ENCODE measurements at regions not wholly inside any gene's neighbourhood (a gene's known extent, or its start where the extent isn't known, plus 50 kb on each side); places are given as distances from the start of the nearest gene placed in this dataset.

DNA sequence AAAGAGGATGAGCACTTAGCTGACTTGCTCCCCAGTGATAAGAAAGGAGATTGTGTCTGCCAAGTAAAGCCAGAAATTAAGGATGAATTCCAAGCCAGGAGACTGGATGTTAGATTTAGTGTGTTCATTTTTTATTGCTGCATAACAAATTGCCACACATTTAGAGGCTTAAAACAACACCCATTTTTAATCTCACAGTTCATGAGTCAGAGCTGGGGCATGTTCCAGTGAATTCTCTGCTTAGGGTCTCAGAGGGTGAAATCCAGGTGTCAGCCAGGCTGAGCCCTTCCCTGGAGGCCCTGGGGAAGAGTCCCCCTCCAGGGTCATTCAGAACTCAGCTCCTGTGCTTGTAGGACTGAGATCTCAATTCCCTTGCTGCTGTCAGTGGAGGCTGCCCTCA is 352.8 kb downstream of the BUD13 start:
- TF ChIP-seq POLR2A (IDR thresholded peaks at IDR 0.05) (no peak), CTCF (IDR thresholded peaks at IDR 0.05) (no peak)
- DNase-seq, result no peak
- intact Hi-C loops (cut with DNase I; ENCODE audit: low total_unique reads), result no loop called here
- Histone ChIP-seq H3K4me1 (peaks cover 44% of the 10 kb centered on the region), H3K4me3 (no peak overlapping the region), H3K27ac (no peak overlapping the region), H3K27me3 (no peaks in the 10 kb centered on the region), H3K36me3 (ENCODE audit: low read depth, missing control alignments) (no peaks in the 10 kb centered on the region), H3K9me3 (no peaks in the 10 kb centered on the region)

- peaks cover 29% of the 10 kb centered on the region for H3K4me1 ChIP-seq
- no peak for DNase-seq
- WGBS, 2 donors, result 70 to 85% methylated on average over 6 of the region's 6 CpGs
- H3K36me3 ChIP-seq (ENCODE audit: low read depth, missing control alignments), result no peaks in the 10 kb centered on the region
- intact Hi-C loops (cut with DNase I; ENCODE audit: low total_unique reads), result no loop called here
- no peaks in the 10 kb centered on the region for H3K9me3 ChIP-seq
- H3K27ac ChIP-seq, result no peak overlapping the region
- TF ChIP-seq CTCF (IDR thresholded peaks at IDR 0.05) (no peak), POLR2A (IDR thresholded peaks at IDR 0.05) (no peak)
- no peaks in the 10 kb centered on the region for H3K27me3 ChIP-seq
- no peak overlapping the region for H3K4me3 ChIP-seq
These were observed 354.3 kb downstream of the BUD13 start for GRCh38 chr11:116418388-116419041.

DNA sequence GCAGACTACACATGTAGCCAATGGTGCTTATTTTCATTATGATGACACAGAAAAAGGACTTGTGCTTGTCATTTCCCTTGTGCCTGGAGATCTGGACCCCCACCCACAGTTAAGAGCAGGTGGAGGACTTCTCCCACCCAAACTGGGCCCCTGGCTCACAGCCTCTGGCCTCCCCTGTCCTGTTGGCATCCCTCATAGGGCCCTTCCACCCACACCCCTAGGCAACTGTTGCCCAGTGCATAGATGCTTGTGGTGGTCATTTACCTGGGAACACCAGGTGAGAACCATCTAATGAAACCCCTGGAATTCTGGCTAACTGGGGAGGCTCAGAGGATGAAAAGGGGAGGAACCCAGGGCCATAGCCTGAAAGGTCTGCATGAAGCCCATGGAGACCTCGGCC is 355.9 kb downstream of the BUD13 start:
- DNase-seq, result no peak
- intact Hi-C loops (cut with DNase I; ENCODE audit: low total_unique reads), result no loop called here
- no peak overlapping the region for H3K4me3 ChIP-seq
- TF ChIP-seq CTCF (IDR thresholded peaks at IDR 0.05) (no peak), POLR2A (IDR thresholded peaks at IDR 0.05) (no peak)
- 100% methylated on average over 1 of the region's 1 CpG; no CpG with 5 or more reads in 1 of the 2 donors for WGBS, 2 donors
- no peaks in the 10 kb centered on the region for H3K27me3 ChIP-seq
- H3K36me3 ChIP-seq (ENCODE audit: low read depth, missing control alignments), result no peaks in the 10 kb centered on the region
- H3K4me1 ChIP-seq, result peaks cover 17% of the 10 kb centered on the region
- no peak overlapping the region for H3K27ac ChIP-seq
- H3K9me3 ChIP-seq, result no peaks in the 10 kb centered on the region

- DNase-seq, result no peak
- Histone ChIP-seq H3K4me1 (peaks cover 1% of the 10 kb centered on the region), H3K27me3 (no peaks in the 10 kb centered on the region), H3K27ac (no peak overlapping the region), H3K9me3 (no peaks in the 10 kb centered on the region), H3K4me3 (no peak overlapping the region), H3K36me3 (ENCODE audit: low read depth, missing control alignments) (no peaks in the 10 kb centered on the region)
- WGBS, 2 donors, result 69 to 77% methylated on average over 6 of the region's 6 CpGs
- TF ChIP-seq CTCF (IDR thresholded peaks at IDR 0.05), result no peak
- no peak for TF ChIP-seq POLR2A (IDR thresholded peaks at IDR 0.05)
- intact Hi-C loops (cut with DNase I; ENCODE audit: low total_unique reads), result no loop called here
These were observed 357.7 kb downstream of the BUD13 start for GRCh38 chr11:116415095-116415494.

- TF ChIP-seq POLR2A (IDR thresholded peaks at IDR 0.05), result no peak
- TF ChIP-seq CTCF (IDR thresholded peaks at IDR 0.05), result no peak
- intact Hi-C loops (cut with DNase I; ENCODE audit: low total_unique reads), result no loop called here
- 74 to 84% methylated on average over 9 of the region's 9 CpGs for WGBS, 2 donors
- Histone ChIP-seq H3K4me1 (no peaks in the 10 kb centered on the region), H3K4me3 (no peak overlapping the region), H3K9me3 (no peaks in the 10 kb centered on the region), H3K27me3 (no peaks in the 10 kb centered on the region), H3K27ac (no peak overlapping the region), H3K36me3 (ENCODE audit: low read depth, missing control alignments) (no peaks in the 10 kb centered on the region)
- DNase-seq, result no peak
These were observed 358.4 kb downstream of the BUD13 start for GRCh38 chr11:116414357-116414880.
